HepG2 (cell line): ENCODE measurements at regions not wholly inside any gene's neighbourhood (a gene's known extent, or its start where the extent isn't known, plus 50 kb on each side); places are given as distances from the start of the nearest gene placed in this dataset.

Source experiments
- ATAC-seq: fragments of 200-7000 bp; cut with Tn5 transposase; 3 replicates; pipeline ENCODE4 v1.9.1; 2020; ENCODE audit warnings: mild to moderate bottlenecking, moderate library complexity
- BruUV-seq: library from RNA; stranded (reverse); fragments of 400-500 nt; replicated peaks from 2 replicates; lab custom pipeline; 2021; lab: Mats Ljungman, UMichigan
- CTCF ChIA-PET: fragments of 300-600 bp; formaldehyde crosslinking; extraction: SDS; loops from one replicate; lab custom pipeline; 2021; ENCODE audit warnings: low total read pairs, inconsistent platforms, low intra/inter-chr PET ratio; lab: Yijun Ruan, JAX
- POLR2A ChIA-PET: fragments of 350-600 bp; sonication (Branson Sonifier 250); formaldehyde crosslinking; loops from one replicate; lab custom pipeline; 2020; ENCODE audit warnings: antibody characterized with exemption, inconsistent platforms; lab: Yijun Ruan, JAX
- DNase-seq: peaks from one replicate; pipeline ENCODE4 v3.0.0-alpha.2; 2015; ENCODE audit warnings: low spot score
- FAIRE-seq: peaks from 3 replicates; lab custom pipeline; 2011; peaks lifted over from hg19 to GRCh38; lab: Jason Lieb, UNC
- H2AFZ ChIP-seq: one replicate; pipeline ENCODE4 v1.6.1; 2011; ENCODE audit warnings: low read length, inconsistent platforms
- H3K27ac ChIP-seq: fragments of 300-600 bp; 3 replicates; pipeline ENCODE4 v1.8.0; 2011; ENCODE audit warnings: mixed run types, mild to moderate bottlenecking, mixed read lengths, low read length, inconsistent platforms; ENCODE audit not compliant: insufficient read depth; ENCODE audit errors: extremely low read length
- H3K27me3 ChIP-seq, 2 experiments: fragments of 200-600 bp in 1 of 2; 2 replicates in 1 of 2; 3 replicates in 1 of 2; pipeline versions ENCODE4 v1.6.0 to v1.8.0; 2011; ENCODE audit warnings: low read length in 2 of 2, mild to moderate bottlenecking in 2 of 2, moderate library complexity in 2 of 2, inconsistent platforms in 1 of 2; ENCODE audit not compliant: insufficient read depth in 2 of 2, control insufficient read depth in 1 of 2
- H3K36me3 ChIP-seq, 2 experiments: fragments of 200-600 bp in 1 of 2; replicated peaks in 1 of 2; 2 replicates in 1 of 2; 3 replicates in 1 of 2; pipeline versions ENCODE4 v1.5.1 to v1.8.0; 2011; ENCODE audit warnings: low read length in 2 of 2, inconsistent platforms in 1 of 2; ENCODE audit not compliant: insufficient read depth in 2 of 2, control insufficient read depth in 1 of 2
- H3K4me1 ChIP-seq: 2 replicates; pipeline ENCODE4 v1.5.1; 2012; ENCODE audit warnings: low read length, inconsistent platforms; ENCODE audit not compliant: insufficient read depth
- H3K4me2 ChIP-seq: 2 replicates; pipeline ENCODE4 v1.6.0; 2011; ENCODE audit warnings: low read depth, low read length, inconsistent platforms
- H3K4me3 ChIP-seq, 3 experiments: fragments of 200-600 bp in 1 of 3; sonication (generic), shearing (Covaris generic) in 1 of 3; replicated peaks in 1 of 3; 2 replicates each; pipeline ENCODE4 v1.5.1; 2011 to 2016; ENCODE audit warnings: low read length in 3 of 3, inconsistent platforms in 2 of 3, low read depth in 2 of 3, mild to moderate bottlenecking in 2 of 3, control low read depth in 1 of 3, mixed read lengths in 1 of 3; ENCODE audit not compliant: insufficient read depth in 1 of 3
- H3K79me2 ChIP-seq: one replicate; pipeline ENCODE4 v1.6.1; 2011; ENCODE audit warnings: low read length, inconsistent platforms; ENCODE audit not compliant: insufficient read depth
- H3K9ac ChIP-seq: 2 replicates; pipeline ENCODE4 v1.6.0; 2011; ENCODE audit warnings: mild to moderate bottlenecking, low read depth, low read length, inconsistent platforms; ENCODE audit not compliant: insufficient read depth
- H3K9me3 ChIP-seq: 2 replicates; pipeline ENCODE4 v1.5.1; 2012; ENCODE audit warnings: mild to moderate bottlenecking, low read length
- H4K20me1 ChIP-seq: 2 replicates; pipeline ENCODE4 v1.6.0; 2011; ENCODE audit warnings: inconsistent platforms, mild to moderate bottlenecking, low read length, moderate library complexity; ENCODE audit not compliant: insufficient read depth
- EP300 ChIP-seq, 3 experiments: sonication (generic) in 1 of 3; formaldehyde crosslinking in 1 of 3; IDR thresholded peaks; 2 replicates each; pipeline versions ENCODE4 v1.5.1 to v1.6.1; 2011 to 2020; ENCODE audit warnings: low read depth in 2 of 3, low read length in 2 of 3, borderline replicate concordance in 1 of 3, improper control_type of control experiment in 1 of 3, mild to moderate bottlenecking in 1 of 3, missing genetic modification reagents in 1 of 3, moderate library complexity in 1 of 3
- MAF1 ChIP-seq: sonication (generic); formaldehyde crosslinking; IDR thresholded peaks from 2 replicates; pipeline ENCODE4 v1.5.0; 2020; ENCODE audit warnings: missing genetic modification reagents, borderline replicate concordance
- NCOR1 ChIP-seq: fragments of 200-600 bp; sonication (generic); IDR thresholded peaks from 2 replicates; pipeline ENCODE4 v1.7.0; 2017; ENCODE audit warnings: antibody characterized with exemption, low read length, borderline replicate concordance
- NR2C2 ChIP-seq: sonication (generic); formaldehyde crosslinking; IDR thresholded peaks from 2 replicates; pipeline ENCODE4 v1.4.0; 2020; ENCODE audit warnings: missing genetic modification reagents, mild to moderate bottlenecking, moderate library complexity, borderline replicate concordance
- PRDM15 ChIP-seq: sonication (generic); formaldehyde crosslinking; IDR thresholded peaks from 2 replicates; pipeline ENCODE4 v1.4.0; 2020; ENCODE audit warnings: missing genetic modification reagents
- ZKSCAN1 ChIP-seq: fragments of 150-350 bp; IDR thresholded peaks from 2 replicates; pipeline ENCODE4 v1.6.1; 2014; ENCODE audit warnings: low read length
- ZNF225 ChIP-seq: sonication (generic); formaldehyde crosslinking; IDR thresholded peaks from 2 replicates; pipeline ENCODE4 v1.4.0; 2020; ENCODE audit warnings: mild to moderate bottlenecking, missing genetic modification reagents
- ZNF687 ChIP-seq: sonication (generic); formaldehyde crosslinking; IDR thresholded peaks from 2 replicates; pipeline ENCODE4 v1.5.1; 2020; ENCODE audit warnings: mild to moderate bottlenecking, missing genetic modification reagents, moderate library complexity
- ZSCAN12 ChIP-seq: sonication (generic); formaldehyde crosslinking; IDR thresholded peaks from 2 replicates; pipeline ENCODE4 v1.9.0; 2021; ENCODE audit warnings: mild to moderate bottlenecking, missing genetic modification reagents
- WGBS: methylation state at CpG from one replicate; pipeline ENCODE4 v1.1.6; 2017; ENCODE audit warnings: low lambda C conversion rate; 5-methylcytosine and 5-hydroxymethylcytosine counted together
- in situ Hi-C: cut with HindIII; loops from 2 replicates; pipeline ENCODE4 v1.10.0; 2017; ENCODE audit warnings: low pct_unique_long_range_greater_than_20kb; ENCODE audit not compliant: extremely low pct_ligation_motif_present
- intact Hi-C: fragments of 100-400 bp; cut with micrococcal nuclease; formaldehyde crosslinking; loops from one replicate; pipeline ENCODE4 v1.10.0; 2022; ENCODE audit not compliant: unreplicated experiment
- TF ChIP-seq, protein P1 (sequence below): sonication (generic); formaldehyde crosslinking; IDR thresholded peaks from 2 replicates; pipeline ENCODE4 v1.4.0; 2020; ENCODE audit warnings: missing genetic modification reagents, mild to moderate bottlenecking, borderline replicate concordance
- TF ChIP-seq, protein P2 (sequence below): sonication (generic); formaldehyde crosslinking; IDR thresholded peaks from 2 replicates; pipeline ENCODE4 v1.8.0; 2023; ENCODE audit warnings: mild to moderate bottlenecking, missing genetic modification reagents

DNA sequence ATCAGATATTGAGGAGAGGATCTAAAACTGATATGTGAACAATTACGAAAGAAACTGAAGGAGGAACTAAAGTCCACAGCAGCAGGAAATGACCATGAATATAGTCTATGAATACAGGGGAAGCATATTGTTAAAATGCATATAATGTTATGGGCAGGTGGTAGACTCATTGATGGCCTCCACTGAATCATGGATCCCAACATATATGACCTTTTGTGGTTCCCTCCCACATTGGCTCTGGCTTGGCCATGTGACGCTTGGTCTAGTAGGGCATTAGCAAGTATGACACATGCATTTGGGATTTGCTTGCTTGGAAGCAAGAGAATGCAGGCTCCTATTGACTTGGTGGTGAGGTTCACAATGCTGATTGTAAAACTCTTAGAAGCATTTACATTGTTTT lies 55.2 kb upstream of the RAB18 start (continued):
- TF ChIP-seq PRDM15 (CRISPR knock-in tag) (no peak), ZKSCAN1 (no peak), NR2C2 (CRISPR knock-in tag) (no peak), ZNF225 (CRISPR knock-in tag) (no peak)
- TF ChIP-seq, protein P1, sequence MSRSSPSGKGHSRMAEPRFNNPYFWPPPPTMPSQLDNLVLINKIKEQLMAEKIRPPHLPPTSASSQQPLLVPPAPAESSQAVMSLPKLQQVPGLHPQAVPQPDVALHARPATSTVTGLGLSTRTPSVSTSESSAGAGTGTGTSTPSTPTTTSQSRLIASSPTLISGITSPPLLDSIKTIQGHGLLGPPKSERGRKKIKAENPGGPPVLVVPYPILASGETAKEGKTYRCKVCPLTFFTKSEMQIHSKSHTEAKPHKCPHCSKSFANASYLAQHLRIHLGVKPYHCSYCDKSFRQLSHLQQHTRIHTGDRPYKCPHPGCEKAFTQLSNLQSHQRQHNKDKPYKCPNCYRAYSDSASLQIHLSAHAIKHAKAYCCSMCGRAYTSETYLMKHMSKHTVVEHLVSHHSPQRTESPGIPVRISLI (CRISPR knock-in tag), result no peak

- ChIA-PET CTCF (no interaction called here), POLR2A (no interaction called here)
- Histone ChIP-seq H4K20me1 (no peaks in the 10 kb centered on the region), H3K9ac (no peak overlapping the region), H3K9me3 (no peaks in the 10 kb centered on the region), H3K36me3 (no peaks in the 10 kb centered on the region), H3K4me2 (no peak overlapping the region), H3K27me3 (0 out of 5 replicates have a peak, but pooled peaks cover 0 to 4% of the 10 kb centered on the region in 2 experiments), H3K4me1 (no peaks in the 10 kb centered on the region), H3K79me2 (no peaks in the 10 kb centered on the region), H3K27ac (no peak overlapping the region), H3K4me3 (no peak overlapping the region), H2AFZ (no peak overlapping the region)
- no TSS peak for BruUV-seq
- in situ Hi-C loops (loop anchor here (10.0 kb wide), 1 partner anchor 207 kb away; no protein-coding TSS in a partner anchor), intact Hi-C loops (loop anchor here (2.0 kb wide), 1 partner anchor 209 kb away; no protein-coding TSS in a partner anchor)
- DNase-seq (no peak), FAIRE-seq (no peak), ATAC-seq (no peak)
- WGBS, result 5% methylated on average over 3 of the region's 3 CpGs
- TF ChIP-seq EP300 (IDR thresholded peaks at IDR 0.05; ENCODE audit: low read depth in 2 of 2, low read length in 2 of 2), result no peak
- no peak for TF ChIP-seq EP300 (CRISPR knock-in tag; IDR thresholded peaks at IDR 0.05; ENCODE audit: borderline replicate concordance)
- no peak for TF ChIP-seq NCOR1
- TF ChIP-seq, protein P2, sequence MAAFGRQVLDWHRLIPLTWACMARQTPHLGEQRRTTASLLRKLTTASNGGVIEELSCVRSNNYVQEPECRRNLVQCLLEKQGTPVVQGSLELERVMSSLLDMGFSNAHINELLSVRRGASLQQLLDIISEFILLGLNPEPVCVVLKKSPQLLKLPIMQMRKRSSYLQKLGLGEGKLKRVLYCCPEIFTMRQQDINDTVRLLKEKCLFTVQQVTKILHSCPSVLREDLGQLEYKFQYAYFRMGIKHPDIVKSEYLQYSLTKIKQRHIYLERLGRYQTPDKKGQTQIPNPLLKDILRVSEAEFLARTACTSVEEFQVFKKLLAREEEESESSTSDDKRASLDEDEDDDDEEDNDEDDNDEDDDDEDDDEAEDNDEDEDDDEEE (CRISPR knock-in tag), result no peak
- TF ChIP-seq ZNF687 (CRISPR knock-in tag), result no peak
- no peak for TF ChIP-seq ZSCAN12 (CRISPR knock-in tag)
- no peak for TF ChIP-seq MAF1 (CRISPR knock-in tag)
Observed at GRCh38 chr10:27447540-27447939, 56.6 kb upstream of the RAB18 start.
